Mammary epithelial cell (primary cell): ENCODE measurements at regions not wholly inside any gene's neighbourhood (a gene's known extent, or its start where the extent isn't known, plus 50 kb on each side); places are given as distances from the start of the nearest gene placed in this dataset.

Experiments
- EZH2 ChIP-seq: IDR thresholded peaks from 2 replicates; pipeline ENCODE4 v1.6.1; 2012; ENCODE audit warnings: low read length, inconsistent platforms, borderline replicate concordance
- TF ChIP-seq, protein P1 (sequence below), 2 donors: IDR thresholded peaks in 1 of 2; conservative IDR thresholded peaks in 1 of 2; 2 replicates each; pipeline ENCODE4 v1.5.1; 2011 to 2012; ENCODE audit warnings: inconsistent platforms in 2 of 2, low read length in 2 of 2, mild to moderate bottlenecking in 2 of 2, control low read depth in 1 of 2, low read depth in 1 of 2; ENCODE audit not compliant: insufficient read depth in 1 of 2; ENCODE audit errors: extremely low read depth in 1 of 2

DNA sequence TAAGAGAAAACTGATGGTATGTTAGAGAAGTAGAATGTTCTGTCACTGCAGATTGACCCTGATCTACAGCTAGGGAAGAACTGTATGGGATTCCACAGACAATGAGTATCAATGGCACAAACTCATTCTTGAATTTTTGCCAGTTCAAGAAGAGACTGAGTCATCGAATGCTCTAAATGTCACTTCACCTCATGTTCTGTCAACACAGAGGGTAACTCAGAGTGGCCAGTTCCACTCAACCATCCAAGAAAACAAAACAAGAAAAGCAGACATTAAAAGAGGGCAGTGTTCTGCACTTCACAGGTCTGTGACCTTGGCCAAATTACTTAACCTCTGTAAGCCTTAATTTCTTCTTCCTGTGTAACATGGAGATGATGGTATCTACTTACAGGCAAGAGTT is 132.2 kb upstream of the HMHB1 start:
- TF ChIP-seq, protein P1, sequence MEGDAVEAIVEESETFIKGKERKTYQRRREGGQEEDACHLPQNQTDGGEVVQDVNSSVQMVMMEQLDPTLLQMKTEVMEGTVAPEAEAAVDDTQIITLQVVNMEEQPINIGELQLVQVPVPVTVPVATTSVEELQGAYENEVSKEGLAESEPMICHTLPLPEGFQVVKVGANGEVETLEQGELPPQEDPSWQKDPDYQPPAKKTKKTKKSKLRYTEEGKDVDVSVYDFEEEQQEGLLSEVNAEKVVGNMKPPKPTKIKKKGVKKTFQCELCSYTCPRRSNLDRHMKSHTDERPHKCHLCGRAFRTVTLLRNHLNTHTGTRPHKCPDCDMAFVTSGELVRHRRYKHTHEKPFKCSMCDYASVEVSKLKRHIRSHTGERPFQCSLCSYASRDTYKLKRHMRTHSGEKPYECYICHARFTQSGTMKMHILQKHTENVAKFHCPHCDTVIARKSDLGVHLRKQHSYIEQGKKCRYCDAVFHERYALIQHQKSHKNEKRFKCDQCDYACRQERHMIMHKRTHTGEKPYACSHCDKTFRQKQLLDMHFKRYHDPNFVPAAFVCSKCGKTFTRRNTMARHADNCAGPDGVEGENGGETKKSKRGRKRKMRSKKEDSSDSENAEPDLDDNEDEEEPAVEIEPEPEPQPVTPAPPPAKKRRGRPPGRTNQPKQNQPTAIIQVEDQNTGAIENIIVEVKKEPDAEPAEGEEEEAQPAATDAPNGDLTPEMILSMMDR (conservative IDR thresholded peaks at IDR 0.05 in 1 of 2, IDR thresholded peaks at IDR 0.05 in 1 of 2; ENCODE audit: extremely low read depth in 1 of 2, insufficient read depth in 1 of 2, low read depth in 1 of 2, low read length in 2 of 2): no peak
- TF ChIP-seq EZH2: no peak
